Stimulated activated CD8-positive, alpha-beta memory T cell treated with anti-CD3 and anti-CD28 coated beads, Interleukin-15, amount 100 ng/mL, for 48 hours (primary cell): ENCODE measurements at regions not wholly inside any gene's neighbourhood (a gene's known extent, or its start where the extent isn't known, plus 50 kb on each side); places are given as distances from the start of the nearest gene placed in this dataset.

Experiments used
- DNase-seq, 2 donors: peaks; one replicate each; pipeline ENCODE4 v3.0.0-alpha.2; 2020; ENCODE audit warnings: low read depth in 2 of 2

DNA sequence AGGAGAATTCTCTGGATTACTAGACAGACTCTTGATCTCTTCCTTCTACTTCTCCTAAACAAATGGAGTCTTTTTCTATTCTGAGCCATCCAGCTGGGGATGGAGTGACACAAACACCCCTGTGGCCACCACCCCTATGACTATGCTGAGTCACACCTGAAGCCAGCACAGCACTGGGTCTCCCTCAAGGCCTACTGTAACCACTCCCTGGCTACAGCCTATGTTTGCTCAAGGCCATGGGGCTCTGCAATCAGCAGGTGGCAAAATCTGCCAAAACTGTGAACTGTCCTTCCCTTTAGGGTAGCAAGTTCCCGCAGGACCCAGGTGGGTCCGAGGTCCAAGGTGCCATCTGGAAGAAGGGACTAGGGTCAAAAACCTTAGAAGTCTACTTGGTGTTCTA lies 132.3 kb downstream of the TINAG start:
- DNase-seq, result no peak

DNA sequence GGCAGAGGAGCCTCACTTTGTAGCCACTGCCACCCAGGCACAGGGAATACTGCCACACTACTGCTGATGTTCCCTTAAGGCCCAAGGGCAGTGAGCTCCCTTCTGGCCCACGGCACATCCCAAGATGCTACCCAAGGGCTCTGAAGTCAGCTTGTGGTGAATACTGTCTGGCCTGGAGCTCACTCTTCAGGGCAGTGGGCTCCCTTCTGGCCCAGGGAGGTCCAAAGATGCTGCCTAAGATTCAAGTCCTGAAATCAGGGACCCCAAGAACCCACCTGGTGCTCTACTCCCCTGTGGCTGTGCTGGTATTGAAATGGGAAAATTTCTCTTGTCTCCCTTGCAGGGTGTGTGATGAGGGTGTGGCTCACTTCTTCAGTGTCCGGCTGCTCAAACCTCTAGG lies 132.8 kb downstream of the TINAG start:
- DNase-seq, result no peak

DNA sequence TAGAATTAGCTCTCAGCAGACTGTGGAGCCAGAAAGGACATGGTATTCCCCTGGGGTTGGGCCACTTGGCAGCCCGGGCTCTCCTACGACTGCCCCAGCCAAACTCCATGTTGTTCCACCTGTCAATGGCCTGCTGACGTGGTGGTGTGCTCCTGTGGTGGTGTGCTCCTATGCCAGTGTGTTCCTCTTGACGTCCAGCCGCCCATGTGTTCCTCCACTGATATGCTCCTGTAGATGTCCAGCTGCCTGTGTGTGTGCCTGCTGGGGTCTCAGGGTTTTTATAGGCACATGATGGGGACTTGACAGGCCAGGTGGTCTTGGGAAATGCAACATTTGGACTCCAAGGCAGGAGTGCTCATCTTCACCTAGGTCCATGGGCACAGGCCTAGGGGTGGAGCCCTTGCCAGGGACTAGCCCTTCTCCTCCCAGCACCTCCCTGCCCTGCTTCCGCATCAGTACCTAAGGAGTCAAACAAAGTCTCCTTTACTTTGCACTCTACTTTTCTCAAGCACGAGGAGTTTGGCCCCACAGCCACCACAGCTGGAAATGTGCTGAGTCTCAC lies 133.5 kb downstream of the TINAG start:
- no peak for DNase-seq

DNA sequence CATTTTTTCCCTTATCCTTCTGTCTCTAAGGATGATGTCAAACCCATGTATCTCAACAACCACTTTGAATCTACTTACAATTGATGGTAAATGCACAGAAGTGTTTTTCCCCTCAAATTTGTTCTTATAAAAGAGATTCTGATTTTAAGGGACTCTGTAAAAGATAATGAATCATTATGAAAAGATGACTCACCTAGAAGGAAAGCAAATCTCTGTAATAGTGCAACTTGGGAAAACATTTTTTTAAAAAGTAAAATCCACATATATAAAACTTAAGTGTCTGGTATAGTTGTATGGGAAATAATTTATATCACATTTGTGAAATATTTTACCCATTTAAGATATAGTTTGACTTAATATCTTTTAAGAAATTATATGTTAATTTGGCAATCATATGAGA lies 137.0 kb downstream of the TINAG start:
- DNase-seq, result no peak

- DNase-seq, result no peak
These were observed 140.4 kb downstream of the TINAG start for GRCh38 chr6:54448617-54449016.

GRCh38 chr6:54451516-54451915 lies 143.3 kb downstream of the TINAG start:
- no peak for DNase-seq

GRCh38 chr6:54463354-54464024 lies 155.2 kb downstream of the TINAG start:
- no peak for DNase-seq

DNA sequence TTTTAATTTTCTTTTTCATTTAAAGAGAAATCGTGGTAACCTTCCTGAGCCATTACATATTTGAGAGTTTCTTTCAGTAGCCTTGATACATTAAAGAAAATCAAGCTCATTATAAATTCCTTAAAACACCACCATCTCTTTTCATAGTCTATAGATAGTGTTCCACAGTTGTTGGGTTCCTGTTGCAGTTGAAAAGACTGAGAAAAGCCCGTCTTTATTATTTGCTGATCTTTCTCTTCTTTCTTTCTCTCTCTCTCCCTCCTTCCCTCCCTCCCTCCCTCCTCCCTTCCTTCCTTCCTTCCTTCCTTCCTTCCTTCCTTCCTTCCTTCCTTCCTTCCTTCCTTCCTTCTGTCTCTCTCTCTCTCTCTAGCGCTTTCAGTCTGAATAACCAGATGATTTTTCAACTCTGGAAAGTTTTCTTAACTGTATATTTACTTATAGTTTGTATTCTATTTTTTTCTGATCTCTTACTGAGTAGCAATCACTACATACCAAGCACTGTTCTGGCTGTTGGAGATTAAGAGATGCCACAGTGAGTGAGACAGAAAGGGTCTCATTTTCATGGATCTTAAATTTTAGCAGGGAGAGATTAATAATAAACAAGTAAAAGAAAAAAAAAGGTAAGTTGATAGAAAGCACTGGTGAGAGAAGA lies 157.5 kb downstream of the TINAG start:
- no peak for DNase-seq

- DNase-seq, result no peak
These were observed 159.1 kb downstream of the TINAG start for GRCh38 chr6:54467384-54467783.

DNA sequence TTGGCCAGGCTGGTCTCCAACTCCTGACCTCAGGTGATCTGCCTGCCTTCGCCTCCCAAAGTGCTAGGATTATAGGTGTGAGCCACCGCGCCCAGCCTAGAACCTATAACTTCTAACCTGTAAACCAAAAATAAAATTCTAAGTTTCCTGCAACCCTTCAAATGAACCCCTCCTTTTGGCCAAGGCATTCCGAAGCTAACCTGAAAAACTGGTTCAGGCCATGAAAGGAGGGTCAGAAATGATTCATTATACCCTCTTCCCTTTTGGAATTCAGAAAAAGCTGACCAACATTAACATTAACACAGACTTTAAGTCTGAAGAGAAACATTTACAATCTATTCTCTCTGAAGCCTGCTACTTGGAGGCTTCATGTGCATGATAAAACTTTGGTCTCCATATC lies 165.1 kb downstream of the TINAG start:
- no peak for DNase-seq

DNA sequence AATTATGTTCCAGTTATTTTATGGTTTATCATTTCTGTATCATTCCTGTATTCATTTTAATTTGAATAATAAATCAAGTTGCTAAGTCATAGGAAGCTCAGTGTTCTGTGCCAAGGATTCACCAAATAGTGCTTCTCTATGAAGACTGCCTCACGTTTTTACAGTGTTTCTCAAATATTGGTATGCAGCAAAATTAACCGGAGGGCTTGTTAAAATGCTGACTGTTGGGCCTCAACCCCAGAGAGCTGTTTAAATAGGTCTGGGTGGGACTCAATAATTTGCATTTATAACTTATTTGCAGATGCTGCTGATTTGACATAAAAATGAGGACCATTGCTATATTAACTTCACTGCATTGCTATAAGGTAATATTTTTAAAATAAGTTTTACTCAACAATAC lies 166.7 kb downstream of the TINAG start:
- no peak for DNase-seq

- DNase-seq, result no peak
These were observed 172.8 kb downstream of the TINAG start for GRCh38 chr6:54481091-54481490.

GRCh38 chr6:54491431-54491830 lies 183.2 kb downstream of the TINAG start:
- DNase-seq, result no peak

- no peak for DNase-seq
These were observed 184.9 kb downstream of the TINAG start for GRCh38 chr6:54493138-54493537.

- no peak for DNase-seq
These were observed 194.9 kb downstream of the TINAG start for GRCh38 chr6:54503144-54503543.

- DNase-seq, result no peak
These were observed 206.8 kb downstream of the TINAG start for GRCh38 chr6:54515013-54515412.

GRCh38 chr6:54515713-54516112 lies 207.5 kb downstream of the TINAG start:
- no peak for DNase-seq

- DNase-seq, result no peak
These were observed 208.1 kb downstream of the TINAG start for GRCh38 chr6:54516321-54516720.

DNA sequence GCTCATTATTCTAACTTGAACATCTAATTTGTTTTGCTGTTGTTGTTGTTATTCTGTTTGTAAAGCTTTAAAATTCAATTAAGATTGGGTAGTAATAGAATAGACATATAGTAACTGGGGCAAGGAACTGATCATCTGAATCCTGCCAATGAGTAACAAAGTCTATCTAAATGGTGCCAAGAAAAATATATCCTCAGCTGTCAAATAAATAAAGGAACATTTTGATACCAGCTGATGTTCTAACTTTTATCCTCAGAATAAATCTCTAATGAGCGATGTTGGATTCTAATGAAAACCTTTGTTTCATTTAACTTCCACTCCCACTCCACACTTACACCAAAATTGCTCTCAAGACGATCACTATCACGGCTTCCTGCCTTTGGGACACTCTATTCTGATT lies 210.9 kb downstream of the TINAG start:
- DNase-seq, result no peak

- DNase-seq, result no peak
These were observed 217.5 kb downstream of the TINAG start for GRCh38 chr6:54525731-54526130.

DNA sequence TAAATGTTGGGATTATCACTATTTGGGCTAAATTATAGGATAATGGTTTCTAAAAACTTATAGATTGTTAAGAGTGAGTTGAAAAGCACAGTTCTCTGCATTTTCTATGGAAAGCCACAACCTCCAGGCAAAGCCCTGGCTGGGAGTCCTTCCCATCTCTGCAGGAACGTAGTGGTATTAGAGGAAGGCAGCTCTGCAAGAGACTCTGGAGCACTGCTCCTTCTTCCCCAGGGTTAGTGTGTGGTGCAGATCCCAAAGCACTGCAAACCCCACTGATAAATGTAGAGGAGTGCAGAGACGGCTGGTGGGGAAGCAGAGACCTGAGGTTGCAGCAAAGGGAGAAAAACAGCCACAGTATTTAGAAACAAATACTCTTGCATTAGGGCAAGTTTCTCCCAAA lies 225.3 kb downstream of the TINAG start:
- DNase-seq, result no peak

DNA sequence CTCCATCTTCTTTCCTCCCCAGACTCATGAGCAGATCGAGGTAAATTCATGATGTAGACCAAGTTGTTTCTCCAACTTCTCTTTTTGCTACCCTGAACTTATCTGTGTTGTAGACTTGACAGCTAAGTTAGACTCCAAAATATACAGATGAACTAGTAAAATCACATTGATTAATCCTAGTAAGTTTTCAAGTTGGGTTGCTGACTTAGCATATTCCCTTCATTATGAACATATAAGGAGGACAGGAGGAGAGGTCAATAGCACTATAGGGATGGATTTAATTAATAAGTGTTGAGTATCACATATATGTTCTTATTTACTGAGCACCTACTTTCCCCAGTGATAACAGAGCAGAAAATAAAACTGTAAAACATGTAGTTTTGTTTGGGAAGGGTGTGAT lies 227.3 kb downstream of the TINAG start:
- DNase-seq, result no peak

DNA sequence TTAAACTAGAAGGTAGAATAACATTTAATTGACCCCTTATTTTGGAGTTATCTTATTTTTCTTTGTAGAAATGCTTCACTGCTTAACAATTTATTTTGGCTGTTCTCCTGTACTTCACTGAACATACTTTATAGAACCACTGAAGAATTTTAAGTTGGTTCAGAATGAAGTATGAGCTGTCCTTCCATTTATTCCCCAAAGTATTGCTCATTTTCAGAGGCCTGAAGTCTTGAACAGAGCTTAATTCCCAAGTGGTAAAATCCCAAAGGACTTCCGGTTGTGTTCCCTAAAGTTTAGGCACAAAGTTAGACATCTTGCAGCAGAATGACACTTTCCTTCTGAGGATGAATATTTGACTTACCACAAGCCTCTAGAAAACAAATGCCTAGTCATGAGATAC lies 233.3 kb downstream of the TINAG start:
- no peak for DNase-seq

- DNase-seq, result no peak
These were observed 250.9 kb downstream of the TINAG start for GRCh38 chr6:54559136-54559535.
